ENCODE measurements at regions not wholly inside any gene's neighbourhood (a gene's known extent, or its start where the extent isn't known, plus 50 kb on each side); places are given as distances from the start of the nearest gene placed in this dataset.

- TF ChIP-seq POLR2A (IDR thresholded peaks at IDR 0.05) (no peak), CTCF (IDR thresholded peaks at IDR 0.05) (no peak), EP300 (IDR thresholded peaks at IDR 0.05) (no peak), POLR2AphosphoS5 (IDR thresholded peaks at IDR 0.05) (no peak)
These were observed 121.5 kb downstream of the CAPZA3 start for GRCh38 chr12:18859400-18859799.

Measured in stomach (tissue), 4 donors.